ENCODE measurements at regions not wholly inside any gene's neighbourhood (a gene's known extent, or its start where the extent isn't known, plus 50 kb on each side); places are given as distances from the start of the nearest gene placed in this dataset.
"Not testable (repeated sequence)": the region's sequence is repeated elsewhere in the genome, so short reads cannot be mapped to it uniquely, and the experiment has no call there.

DNA sequence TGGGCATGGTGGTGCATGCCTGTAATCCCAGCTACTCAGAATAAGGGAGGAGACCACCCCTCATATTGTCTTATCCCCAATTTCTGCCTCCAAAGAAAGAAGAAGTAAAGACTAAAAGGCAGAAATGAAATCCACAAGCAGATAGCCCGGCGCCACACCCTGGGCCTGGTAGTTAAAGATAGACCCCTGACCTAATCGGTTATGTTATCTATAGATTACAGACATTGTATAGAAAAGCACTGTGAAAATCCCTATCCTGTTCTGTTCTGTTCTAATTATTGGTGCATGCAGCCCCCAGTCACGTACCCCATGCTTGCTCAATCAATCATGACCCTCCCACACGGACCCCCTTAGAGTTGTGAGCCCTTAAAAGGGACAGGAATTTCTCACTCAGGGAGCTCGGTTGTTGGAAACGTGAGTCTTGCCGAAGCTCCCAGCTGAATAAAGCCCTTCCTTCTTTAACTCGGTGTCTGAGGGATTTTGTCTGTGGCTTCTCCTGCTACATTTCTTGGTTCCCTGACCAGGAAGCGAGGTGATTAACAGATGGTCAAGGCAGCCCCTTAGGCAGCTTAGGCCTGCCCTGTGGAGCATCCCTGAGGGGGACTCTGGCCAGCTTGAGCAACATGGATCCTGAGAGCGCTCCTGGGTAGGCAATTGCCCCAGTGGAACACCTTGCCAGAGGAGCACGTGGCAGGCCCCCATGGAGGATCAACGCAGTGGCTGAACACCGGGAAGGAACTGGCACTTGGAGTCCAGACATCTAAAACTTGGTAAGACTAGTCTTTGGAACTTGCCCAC is 188.7 kb upstream of the NDUFV2 start:
- DNase-seq (ENCODE audit: low read depth, low spot score), result not testable (repeated sequence)

DNA sequence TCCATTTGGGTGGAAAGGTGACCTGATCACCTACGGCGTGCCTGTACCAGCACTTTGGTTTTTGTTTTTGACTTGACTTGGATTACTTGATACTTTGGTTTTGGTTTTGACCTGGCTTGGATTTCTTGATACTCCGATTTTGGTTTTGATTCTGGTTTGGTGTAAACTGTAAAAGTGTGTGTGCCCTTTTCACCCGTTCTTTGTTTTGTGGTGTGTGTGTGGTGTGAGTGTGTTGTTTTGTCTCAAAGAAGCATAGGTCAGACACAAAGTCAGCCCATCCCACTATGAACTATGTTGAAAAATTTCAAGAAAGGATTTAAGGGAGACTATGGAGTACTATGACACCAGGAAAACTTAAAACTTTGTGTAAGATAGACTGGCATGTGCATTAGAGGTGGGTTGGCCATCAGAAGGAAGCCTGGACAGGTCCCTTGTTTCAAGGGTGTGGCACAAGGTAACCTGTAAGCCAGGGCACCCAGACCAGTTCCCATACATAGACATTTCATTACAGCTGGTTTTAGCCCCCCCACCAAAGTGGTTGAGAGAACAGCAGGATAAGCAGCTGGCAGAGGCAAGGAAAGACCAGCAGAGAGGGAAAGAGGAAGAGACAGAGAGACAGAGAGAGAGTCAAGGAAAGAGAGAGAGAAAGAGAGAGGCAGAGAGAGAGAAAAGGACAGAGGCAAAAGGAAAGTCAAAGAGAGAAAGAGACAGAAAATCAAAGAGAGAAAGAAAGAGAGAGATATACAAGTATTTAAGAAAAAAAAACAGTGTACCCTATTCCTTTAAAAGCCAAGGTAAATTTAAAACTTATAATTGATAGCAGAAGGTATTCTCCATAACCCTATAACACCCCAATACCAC is 187.9 kb upstream of the NDUFV2 start:
- not testable (repeated sequence) for DNase-seq (ENCODE audit: low read depth, low spot score)

DNA sequence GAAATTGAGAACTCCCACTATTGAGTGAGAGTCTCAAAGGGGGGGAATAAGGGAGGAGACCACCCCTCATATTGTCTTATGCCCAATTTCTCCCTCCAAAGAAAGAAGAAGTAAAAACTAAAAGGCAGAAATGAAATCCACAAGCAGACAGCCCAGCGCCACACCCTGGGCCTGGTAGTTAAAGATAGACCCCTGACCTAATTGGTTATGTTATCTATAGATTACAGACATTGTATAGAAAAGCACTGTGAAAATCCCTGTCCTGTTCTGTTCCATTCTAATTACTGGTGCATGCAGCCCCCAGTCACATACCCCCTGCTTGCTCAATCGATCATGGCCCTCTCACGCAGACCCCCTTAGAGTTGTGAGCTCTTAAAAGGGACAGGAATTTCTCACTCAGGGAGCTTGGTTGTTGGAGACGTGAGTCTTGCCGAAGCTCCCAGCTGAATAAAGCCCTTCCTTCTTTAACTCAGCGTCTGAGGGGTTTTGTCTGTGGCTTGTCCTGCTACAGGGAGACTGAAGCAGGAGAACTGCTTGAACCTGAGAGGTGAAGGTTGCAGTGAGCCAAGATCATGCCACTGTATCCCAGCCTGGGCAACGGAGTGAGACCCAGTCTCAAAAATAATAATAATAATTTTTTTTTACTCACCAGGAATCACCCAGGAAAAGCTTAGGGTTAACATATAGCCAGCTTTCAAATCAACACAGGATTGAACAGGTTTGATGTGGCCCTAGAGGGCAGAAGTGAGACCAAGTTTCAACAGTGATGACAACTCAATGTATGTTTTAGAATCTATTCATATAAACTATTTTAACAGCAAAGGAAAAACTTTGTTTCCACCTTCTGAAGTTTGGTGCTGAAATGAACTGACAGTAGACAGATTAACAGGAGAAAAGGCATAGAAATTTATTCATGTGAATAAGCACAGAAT is 181.4 kb upstream of the NDUFV2 start:
- not testable (repeated sequence) for DNase-seq (ENCODE audit: low read depth, low spot score)

DNA sequence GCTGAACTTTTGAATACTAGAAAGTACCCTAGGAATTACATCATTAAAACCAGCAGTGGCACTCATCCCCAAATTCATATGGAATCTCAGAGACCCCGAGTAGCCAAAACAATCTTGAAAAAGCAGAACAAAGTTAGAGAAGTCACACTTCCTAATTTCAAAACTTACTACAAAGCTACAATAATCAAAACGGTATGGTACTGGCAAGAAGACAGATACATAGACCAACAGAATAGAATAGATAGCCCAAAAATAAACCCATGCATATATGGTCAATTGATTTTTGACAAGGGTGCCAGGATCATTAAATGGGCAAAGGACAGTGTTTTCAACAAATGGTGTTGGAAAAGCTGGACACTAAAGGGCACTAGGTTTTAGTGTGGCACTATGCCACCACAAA is 176.0 kb upstream of the NDUFV2 start:
- DNase-seq (ENCODE audit: low read depth, low spot score), result no peak

DNA sequence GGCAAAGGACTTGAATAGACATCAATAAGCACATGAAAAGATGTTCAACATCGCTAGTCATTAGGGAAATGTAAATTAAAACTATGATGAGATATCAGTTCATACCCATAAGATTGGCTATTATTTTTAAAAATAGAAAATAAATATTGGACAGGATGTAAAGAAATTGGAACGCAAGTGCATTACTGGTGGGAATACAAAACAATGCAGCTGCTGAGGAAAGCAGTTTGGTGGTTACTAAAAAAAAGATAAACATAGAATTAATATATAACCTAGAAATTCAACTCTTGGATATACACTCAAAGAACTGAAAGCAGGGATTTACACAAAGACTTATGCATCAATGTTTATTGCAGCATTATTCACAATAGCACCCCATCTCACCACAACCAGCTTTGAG is 174.5 kb upstream of the NDUFV2 start:
- no peak for DNase-seq (ENCODE audit: low read depth, low spot score)

DNA sequence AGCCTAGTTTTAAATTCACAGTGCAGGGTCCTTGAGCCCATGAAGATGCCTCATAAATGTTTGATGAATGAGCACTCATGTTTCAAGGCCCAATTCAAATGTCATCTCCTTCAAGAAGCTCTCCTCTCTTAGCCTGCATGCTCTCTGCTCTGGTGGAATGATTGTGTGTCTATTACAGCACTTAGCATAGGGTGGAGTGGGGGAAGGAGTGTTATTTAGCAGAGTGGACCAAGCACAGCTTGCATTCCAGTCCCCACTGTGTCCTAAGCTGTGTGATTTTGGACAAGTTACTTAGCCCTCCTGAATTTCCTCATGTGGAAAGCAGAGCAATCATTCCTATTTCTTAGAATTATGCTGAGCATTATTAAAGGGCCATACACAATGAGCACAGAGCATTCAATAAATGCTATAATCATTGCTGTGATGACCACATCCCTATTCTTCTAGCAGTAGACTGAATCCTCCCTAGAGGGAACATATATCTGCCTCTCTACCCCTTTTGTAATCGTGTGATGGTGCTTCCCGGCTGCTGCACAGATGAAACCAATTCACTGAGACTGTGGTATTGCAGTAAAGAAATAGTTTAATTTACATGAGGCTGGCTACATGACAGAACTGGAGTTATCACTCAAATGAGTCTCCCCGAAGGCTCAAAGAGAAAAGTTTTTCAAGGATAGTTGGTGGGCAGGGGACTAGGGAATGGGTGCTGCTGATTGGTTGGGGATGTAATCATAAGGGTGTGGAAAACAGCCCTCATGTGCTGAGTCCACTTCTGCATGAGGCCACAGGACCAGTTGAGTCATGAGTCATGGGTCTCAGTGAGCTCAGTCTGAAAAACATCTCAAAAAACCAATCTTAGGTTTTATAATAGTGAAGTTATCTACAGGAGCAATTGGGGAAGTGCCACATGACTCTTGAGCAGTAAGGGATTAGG is 173.4 kb upstream of the NDUFV2 start:
- DNase-seq (ENCODE audit: low read depth, low spot score), result no peak

DNA sequence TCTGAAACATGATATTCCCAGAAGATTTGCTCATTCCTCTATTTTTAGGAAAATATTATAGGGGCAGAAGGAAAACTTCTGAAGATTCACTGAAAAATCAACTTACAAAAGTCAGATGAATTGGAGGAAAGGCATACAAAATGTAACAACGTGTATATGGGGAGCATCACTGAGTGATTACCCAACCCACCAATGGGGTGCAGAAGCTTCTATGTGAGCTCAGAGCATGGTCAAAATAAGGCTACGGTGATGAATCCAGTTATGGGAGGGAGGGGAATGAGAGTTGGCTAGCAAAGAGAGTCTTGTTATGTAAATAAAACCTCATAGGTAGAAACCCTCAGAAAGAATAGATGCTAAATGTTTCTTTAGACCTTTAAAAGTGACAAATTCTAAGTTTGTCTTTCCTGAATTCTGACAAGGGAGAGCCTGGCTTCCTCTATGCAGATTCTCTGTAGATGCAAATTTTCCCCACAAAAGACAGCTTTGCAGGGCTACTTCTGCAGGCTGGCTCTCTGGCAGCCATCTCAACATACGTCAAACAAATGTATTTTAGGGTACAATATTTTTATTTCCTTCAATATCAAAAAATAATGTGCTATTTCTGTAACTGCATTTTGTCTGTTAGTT is 171.4 kb upstream of the NDUFV2 start:
- DNase-seq (ENCODE audit: low read depth, low spot score), result no peak

DNA sequence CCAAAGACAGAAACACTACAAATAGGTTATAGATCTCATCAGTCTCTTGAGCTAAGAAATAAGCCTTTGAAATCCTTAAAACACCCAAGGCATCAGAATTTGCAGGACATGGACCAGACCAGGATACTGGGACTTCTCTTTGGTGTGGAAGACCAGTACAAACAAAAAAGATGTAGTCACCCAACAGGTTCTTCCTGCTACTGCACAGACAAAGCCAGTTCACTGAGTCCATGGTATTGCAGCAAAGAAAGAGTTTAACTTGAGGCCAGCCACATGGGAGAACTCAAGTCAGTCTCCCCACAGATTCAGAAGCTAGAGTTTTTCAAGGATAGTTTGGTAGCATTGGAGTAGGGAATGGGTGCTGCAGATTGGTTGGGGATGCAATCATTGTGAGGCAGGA is 169.6 kb upstream of the NDUFV2 start:
- no peak for DNase-seq (ENCODE audit: low read depth, low spot score)

DNA sequence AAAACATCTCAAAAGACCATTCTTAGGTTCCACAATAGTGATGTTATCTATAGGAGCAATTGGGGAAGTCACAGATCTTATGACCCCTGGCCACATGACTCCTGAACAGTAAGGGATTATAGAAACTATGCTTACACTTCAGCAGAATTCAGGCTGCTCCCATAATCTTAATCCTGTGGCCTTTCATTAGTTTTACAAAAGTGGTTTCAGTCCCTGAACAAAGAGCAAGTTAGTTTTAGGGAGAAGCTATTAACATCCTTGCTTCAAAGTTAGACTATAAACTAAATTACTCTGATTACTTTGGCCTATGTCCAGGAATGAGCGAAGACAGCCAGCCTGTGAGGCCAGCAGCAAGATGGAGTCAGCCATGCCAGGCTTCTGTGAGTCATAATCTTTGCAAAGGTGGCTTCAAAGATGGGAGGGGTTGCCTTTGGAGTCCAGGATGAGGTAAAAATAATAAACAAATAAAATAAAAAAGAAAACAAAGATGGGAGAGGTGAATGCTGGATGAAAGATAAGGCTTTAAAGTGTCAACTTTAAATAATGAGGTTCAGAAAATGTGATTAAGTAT is 168.7 kb upstream of the NDUFV2 start:
- no peak for DNase-seq (ENCODE audit: low read depth, low spot score)

DNA sequence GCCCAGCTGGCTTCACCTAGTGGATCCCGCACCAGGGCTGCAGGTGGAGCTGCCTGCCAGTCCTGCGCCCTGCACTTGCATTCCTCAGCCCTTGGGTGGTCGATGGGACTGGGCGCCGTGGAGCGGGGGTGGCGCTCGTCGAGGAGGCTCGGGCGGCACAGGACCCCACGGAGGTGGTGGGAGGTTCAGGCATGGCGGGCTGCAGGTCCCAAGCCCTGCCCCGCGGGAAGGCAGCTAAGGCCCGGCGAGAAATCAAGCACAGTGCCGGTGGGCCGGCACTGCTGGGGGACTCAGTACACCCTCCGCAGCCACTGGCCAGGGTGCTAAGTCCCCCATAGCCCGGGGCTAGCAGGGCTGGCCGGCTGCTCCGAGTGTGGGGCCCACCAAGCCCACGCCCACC is 167.2 kb upstream of the NDUFV2 start:
- DNase-seq (ENCODE audit: low read depth, low spot score), result not testable (repeated sequence)

DNA sequence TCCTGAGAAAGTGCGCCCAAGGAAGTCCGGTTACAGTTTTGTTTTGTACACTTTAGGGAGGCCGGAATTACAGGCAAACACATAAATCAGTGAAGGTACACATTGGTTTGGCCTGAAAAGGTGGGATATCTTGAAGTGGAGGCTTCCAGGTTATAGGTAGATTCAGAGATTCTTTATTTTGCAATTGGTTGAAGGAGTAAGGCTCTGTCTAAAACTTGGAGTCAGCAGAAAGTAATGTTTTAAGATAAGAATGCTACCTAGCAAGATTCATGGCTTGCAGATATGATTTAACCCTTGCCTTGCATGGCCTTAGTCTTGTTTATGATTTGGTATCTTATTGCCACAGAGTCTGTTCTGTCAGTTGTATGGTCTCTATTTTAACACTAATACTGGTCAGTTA is 165.9 kb upstream of the NDUFV2 start:
- no peak for DNase-seq (ENCODE audit: low read depth, low spot score)

DNA sequence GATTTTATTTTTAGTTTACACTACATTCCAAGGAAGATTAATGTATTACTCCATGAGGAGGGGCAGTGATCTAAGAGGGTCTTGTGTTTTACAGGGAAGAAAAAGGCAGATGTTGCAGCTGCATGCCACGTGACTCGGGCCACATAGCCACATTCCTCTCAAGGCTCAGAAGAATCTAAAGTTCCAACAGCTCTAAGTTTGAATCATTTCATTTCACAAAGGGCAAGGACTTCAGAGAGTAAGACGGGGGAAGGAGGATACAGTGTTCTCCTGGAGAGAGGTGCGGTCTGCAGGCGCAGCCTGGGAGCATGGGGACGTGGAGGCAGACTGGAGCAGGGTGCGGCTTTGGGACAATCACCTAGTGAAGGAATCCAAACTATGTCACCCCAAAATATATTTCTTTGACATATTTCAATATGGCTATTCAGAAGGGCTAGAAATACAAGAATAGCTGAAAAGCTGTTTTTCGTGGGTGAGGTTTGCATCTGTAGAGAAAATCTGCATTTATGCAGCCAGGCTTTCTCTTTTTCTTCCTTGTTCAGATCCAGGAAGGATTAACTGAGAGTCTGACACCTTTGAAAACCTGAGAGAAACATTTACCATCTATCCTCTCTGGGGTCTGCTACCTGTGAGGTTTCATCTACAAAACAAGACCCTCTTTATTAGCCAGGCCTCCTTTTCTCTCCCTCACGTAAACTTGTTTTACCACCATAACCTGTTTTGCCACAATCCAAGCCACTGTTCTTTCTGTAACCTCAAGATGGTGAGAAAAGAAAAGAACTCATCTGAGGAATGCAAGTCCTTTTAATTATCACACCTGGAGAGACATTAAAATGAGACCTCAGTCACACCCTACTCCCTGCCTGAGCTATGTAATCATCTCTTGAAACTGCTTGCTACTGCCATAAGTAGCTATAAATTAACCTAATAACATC is 165.1 kb upstream of the NDUFV2 start:
- DNase-seq (ENCODE audit: low read depth, low spot score), result no peak

DNA sequence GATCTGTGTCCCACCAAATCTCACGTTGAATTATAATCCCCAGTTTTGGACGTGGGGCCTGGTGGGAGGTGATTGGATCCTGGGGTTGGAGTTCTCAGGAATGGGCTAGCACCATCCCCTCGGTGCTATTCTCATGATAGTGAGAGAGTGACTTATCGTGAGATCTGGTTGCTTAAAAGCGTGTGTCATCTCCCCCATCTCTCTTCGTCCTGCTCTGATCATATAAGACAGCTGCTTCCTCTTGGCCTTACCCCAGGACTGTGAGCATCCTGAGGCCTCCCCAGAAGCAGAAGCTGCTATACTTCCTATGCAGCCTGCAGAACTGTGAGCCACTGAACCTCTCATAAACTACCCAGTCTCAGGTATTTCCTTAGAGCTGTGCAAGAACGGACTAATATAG is 163.7 kb upstream of the NDUFV2 start:
- DNase-seq (ENCODE audit: low read depth, low spot score), result no peak

DNA sequence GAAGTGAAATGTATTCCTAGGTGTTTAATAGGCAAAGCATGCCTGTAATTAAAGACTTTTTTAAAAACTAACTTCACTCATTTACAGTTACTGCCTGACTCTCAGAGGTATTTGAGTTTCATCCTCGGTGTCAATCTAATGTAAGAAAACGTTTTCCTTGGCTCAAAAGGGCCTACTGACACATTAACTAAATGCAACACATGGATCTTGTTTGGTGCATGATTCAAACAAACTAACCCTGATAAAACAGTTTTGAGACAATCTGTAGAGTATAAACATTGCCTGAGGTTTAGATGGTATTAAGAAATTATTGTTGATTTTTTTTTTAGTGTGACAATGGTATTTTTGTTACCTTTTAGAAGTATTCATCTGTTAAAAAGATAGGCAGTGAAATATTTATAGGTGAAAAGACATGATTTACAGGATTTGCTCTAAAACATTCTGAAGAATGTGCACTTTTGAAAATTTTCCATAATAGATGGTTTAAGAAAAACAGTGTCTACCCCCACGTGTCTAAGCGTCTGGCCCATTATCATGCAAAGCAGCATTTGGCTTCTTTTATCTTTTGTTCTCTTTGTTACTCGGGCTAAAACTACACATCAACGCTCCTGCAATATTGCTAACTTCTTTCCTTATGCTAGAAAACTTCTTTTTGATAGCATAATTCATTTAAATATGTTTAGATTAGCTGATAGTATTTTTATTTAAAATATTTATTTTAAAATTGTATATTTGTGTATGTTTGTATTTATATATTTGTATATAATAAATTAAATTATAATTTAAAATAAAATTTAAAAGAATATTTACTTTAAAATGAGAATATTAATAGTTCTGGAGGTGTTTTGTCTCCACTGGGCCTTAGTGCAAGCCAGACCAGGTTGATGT is 160.2 kb upstream of the NDUFV2 start:
- DNase-seq (ENCODE audit: low read depth, low spot score), result peak; percentile 25

DNA sequence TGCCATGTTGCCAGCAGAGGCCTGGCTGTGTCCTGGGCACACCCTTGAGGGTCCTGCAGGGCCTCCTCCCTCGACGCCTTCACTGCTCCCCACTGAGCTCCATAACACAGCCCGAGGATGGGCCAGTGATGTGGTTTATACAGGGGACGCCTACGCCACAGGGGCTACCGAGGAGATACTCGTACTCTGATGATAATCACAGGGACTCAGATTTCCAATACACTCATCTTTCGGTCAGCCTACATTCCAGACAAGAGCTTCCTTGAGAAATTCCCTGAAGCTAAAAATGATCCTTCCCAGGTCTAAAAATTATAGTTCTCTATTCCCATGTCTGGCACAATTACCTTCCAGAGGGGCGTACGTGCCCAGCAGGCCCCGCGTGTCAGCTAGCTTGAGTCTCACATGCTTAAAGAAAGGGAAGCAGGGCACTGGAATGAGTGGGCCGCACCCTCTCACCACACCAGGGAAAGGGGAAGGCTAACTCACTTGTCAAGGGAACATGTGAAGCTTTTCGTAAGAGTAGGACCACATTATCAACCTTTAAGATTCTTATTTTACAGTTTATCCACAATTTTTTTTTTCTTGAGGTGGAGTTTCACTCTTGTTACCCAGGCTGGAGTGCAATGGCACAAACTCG is 159.5 kb upstream of the NDUFV2 start:
- DNase-seq (ENCODE audit: low read depth, low spot score), result no peak

DNA sequence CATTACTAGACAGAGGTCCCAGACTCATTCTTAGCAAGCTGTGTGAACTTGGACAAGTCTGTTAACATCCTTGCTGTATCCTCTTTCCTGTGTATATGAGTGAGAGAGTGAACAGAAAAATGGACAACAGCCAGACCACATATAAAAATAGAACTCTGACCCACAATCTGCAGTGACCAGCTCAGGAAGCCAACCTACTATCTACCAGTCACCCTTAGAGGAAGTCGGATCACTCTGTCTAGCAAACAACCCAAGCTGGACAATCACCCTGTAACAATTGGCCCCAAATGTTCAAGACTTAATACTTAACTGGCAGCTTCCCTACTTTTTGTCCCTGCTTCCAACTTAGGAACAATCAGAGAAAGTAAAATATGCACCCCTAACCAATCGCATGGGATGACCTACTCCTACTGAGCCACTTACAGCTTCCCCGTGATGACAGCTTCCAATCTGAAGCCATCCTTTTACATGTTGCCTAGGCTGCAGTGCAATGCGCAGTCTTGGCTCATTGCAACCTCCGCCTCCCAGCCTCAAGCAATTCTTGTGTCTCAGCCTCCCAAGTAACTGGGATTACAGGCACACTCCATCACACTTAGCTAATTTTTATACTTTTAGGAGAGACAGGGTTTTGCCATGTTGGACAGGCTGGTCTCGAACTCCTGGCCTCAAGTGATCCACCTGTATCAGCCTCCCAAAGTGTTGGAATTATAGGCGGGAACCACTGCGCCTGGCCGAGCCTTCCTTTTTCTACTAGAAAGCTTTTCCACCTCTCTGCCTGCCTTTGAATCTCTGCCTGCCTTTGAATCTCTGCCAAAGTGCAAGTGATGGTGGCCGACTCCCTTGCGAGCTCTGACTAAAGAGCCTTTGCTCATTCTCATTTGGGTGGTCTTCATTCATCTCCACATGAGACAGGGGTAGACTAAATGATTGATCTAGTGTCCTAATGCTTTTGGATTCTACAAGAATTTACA is 158.3 kb upstream of the NDUFV2 start:
- peak; percentile 59 for DNase-seq (ENCODE audit: low read depth, low spot score)
